Omental fat pad (tissue), 3 donors: ENCODE measurements at regions not wholly inside any gene's neighbourhood (a gene's known extent, or its start where the extent isn't known, plus 50 kb on each side); places are given as distances from the start of the nearest gene placed in this dataset.
"Not testable (repeated sequence)": the region's sequence is repeated elsewhere in the genome, so short reads cannot be mapped to it uniquely, and the experiment has no call there.

Experiments
- ATAC-seq: fragments of 150-250 bp; one replicate; pipeline ENCODE4 v1.9.1; 2016; ENCODE audit warnings: mild to moderate bottlenecking, moderate library complexity; ENCODE audit not compliant: low FRiP score
- DNase-seq: peaks from one replicate; pipeline ENCODE4 v3.0.0-alpha.2; 2019; ENCODE audit warnings: low spot score
- CTCF ChIP-seq, 3 donors: fragments of 450-650 bp; IDR thresholded peaks; one replicate each; pipeline ENCODE4 v1.5.1; 2016 to 2017; ENCODE audit warnings: antibody characterized with exemption in 3 of 3, mild to moderate bottlenecking in 3 of 3, moderate library complexity in 2 of 3

- ATAC-seq (no peak), DNase-seq (no peak)
- TF ChIP-seq CTCF (IDR thresholded peaks at IDR 0.05), result no peak
Observed at GRCh38 chr7:119033641-119034040, 809.1 kb downstream of the ANKRD7 start.

- no peak for DNase-seq
- ATAC-seq, result no peak
- no peak for TF ChIP-seq CTCF (IDR thresholded peaks at IDR 0.05)
Observed at GRCh38 chr7:119037941-119038340, 813.4 kb downstream of the ANKRD7 start.

GRCh38 chr7:119046068-119046467, 821.6 kb downstream of the ANKRD7 start:
- DNase-seq (no peak), ATAC-seq (no peak)
- no peak for TF ChIP-seq CTCF (IDR thresholded peaks at IDR 0.05)

GRCh38 chr7:119065966-119066365, 841.5 kb downstream of the ANKRD7 start:
- no peak for TF ChIP-seq CTCF (IDR thresholded peaks at IDR 0.05)
- ATAC-seq (no peak), DNase-seq (no peak)

- TF ChIP-seq CTCF (IDR thresholded peaks at IDR 0.05), result no peak
- no peak for DNase-seq
- ATAC-seq, result no peak
Observed at GRCh38 chr7:119086026-119086425, 861.5 kb downstream of the ANKRD7 start.

- no peak for TF ChIP-seq CTCF (IDR thresholded peaks at IDR 0.05)
- ATAC-seq (no peak), DNase-seq (no peak)
Observed at GRCh38 chr7:119090851-119091250, 866.3 kb downstream of the ANKRD7 start.

GRCh38 chr7:119096683-119097082, 872.2 kb downstream of the ANKRD7 start:
- DNase-seq (no peak), ATAC-seq (no peak)
- no peak for TF ChIP-seq CTCF (IDR thresholded peaks at IDR 0.05)

GRCh38 chr7:119100611-119101258, 876.2 kb downstream of the ANKRD7 start:
- ATAC-seq, DNase-seq: not testable (repeated sequence)
